ENCODE measurements at regions not wholly inside any gene's neighbourhood (a gene's known extent, or its start where the extent isn't known, plus 50 kb on each side); places are given as distances from the start of the nearest gene placed in this dataset.

DNA sequence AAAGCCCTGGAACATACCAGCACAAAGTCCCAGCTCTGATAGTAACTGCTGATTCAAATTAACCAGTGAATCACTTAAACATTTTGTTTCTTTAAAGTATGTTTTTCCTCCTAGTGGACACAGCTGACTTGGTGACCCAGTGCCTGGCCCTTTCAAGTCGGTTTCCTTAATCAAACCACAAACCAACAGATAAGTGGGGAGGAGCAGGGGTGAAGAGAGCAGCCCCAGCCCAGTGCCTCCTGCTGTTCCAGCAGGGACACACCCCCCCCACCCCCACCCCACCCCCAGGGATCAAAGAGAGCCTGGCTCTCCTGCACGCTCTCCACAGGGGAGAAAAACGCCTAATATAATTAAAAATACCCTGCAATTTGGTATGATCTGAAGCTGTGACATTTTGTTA lies 55.4 kb upstream of the TBXT start:
- TF ChIP-seq, protein P1, sequence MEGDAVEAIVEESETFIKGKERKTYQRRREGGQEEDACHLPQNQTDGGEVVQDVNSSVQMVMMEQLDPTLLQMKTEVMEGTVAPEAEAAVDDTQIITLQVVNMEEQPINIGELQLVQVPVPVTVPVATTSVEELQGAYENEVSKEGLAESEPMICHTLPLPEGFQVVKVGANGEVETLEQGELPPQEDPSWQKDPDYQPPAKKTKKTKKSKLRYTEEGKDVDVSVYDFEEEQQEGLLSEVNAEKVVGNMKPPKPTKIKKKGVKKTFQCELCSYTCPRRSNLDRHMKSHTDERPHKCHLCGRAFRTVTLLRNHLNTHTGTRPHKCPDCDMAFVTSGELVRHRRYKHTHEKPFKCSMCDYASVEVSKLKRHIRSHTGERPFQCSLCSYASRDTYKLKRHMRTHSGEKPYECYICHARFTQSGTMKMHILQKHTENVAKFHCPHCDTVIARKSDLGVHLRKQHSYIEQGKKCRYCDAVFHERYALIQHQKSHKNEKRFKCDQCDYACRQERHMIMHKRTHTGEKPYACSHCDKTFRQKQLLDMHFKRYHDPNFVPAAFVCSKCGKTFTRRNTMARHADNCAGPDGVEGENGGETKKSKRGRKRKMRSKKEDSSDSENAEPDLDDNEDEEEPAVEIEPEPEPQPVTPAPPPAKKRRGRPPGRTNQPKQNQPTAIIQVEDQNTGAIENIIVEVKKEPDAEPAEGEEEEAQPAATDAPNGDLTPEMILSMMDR (IDR thresholded peaks at IDR 0.05; ENCODE audit: unreplicated experiment): no peak
- H3K4me3 Mint-ChIP-seq: no peak overlapping the region
- H3K27ac Mint-ChIP-seq: no peak overlapping the region
- no peak for DNase-seq (ENCODE audit: low spot score in 2 of 2, unreplicated experiment in 2 of 2)
- no peaks in the 10 kb centered on the region for H3K4me1 Mint-ChIP-seq
- H3K9me3 Mint-ChIP-seq: no peaks in the 10 kb centered on the region
- peaks cover 53% of the 10 kb centered on the region for H3K27me3 Mint-ChIP-seq (ENCODE audit: low read depth)
- no peaks in the 10 kb centered on the region for H3K36me3 Mint-ChIP-seq

DNA sequence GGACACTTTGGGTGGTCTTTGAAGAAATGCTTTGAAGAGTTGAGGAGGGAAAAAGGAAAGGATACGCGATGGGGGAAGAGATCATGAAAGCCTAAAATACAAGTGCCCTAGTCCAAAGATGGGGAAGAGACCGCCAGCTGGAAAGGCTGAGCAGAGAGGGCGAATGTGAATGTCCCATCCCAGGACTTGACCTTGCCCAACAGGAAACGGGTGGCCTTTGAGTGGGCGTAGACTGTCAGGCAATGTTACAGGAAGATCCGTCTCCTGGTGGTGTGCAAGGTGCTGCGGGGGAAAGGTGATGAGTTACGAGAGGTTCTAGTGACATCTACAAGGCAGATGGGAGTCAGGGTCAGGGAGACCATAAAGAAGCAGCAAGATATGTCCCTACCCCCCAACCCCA lies 55.0 kb upstream of the TBXT start:
- H3K4me1 Mint-ChIP-seq: no peaks in the 10 kb centered on the region
- H3K36me3 Mint-ChIP-seq: no peaks in the 10 kb centered on the region
- H3K27me3 Mint-ChIP-seq (ENCODE audit: low read depth): peaks cover 50% of the 10 kb centered on the region
- H3K4me3 Mint-ChIP-seq: no peak overlapping the region
- no peak for DNase-seq (ENCODE audit: low spot score in 2 of 2, unreplicated experiment in 2 of 2)
- H3K9me3 Mint-ChIP-seq: no peaks in the 10 kb centered on the region
- no peak overlapping the region for H3K27ac Mint-ChIP-seq
- TF ChIP-seq, protein P1 (IDR thresholded peaks at IDR 0.05; ENCODE audit: unreplicated experiment): no peak

DNA sequence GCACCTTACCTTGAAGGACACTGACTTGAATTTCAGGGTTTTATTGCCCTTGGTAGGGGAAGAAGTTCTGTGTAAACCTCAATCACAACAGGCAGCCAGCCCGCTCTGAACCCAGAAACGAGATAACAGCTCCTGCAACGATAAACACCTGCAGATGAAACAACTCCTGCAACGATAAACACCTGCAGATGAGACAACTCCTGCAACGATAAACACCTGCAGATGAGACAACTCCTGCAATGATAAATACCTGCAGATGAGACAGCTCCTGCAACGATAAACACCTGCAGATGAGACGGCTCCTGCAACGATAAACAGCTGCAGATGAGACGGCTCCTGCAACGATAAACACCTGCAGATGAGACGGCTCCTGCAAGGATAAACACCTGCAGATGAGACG lies 54.0 kb upstream of the TBXT start:
- TF ChIP-seq, protein P1 (IDR thresholded peaks at IDR 0.05; ENCODE audit: unreplicated experiment): no peak
- no peak for DNase-seq (ENCODE audit: low spot score in 2 of 2, unreplicated experiment in 2 of 2)
- H3K27me3 Mint-ChIP-seq (ENCODE audit: low read depth): peaks cover 45% of the 10 kb centered on the region
- H3K9me3 Mint-ChIP-seq: no peaks in the 10 kb centered on the region
- H3K4me1 Mint-ChIP-seq: no peaks in the 10 kb centered on the region
- no peak overlapping the region for H3K4me3 Mint-ChIP-seq
- no peaks in the 10 kb centered on the region for H3K36me3 Mint-ChIP-seq
- no peak overlapping the region for H3K27ac Mint-ChIP-seq

DNA sequence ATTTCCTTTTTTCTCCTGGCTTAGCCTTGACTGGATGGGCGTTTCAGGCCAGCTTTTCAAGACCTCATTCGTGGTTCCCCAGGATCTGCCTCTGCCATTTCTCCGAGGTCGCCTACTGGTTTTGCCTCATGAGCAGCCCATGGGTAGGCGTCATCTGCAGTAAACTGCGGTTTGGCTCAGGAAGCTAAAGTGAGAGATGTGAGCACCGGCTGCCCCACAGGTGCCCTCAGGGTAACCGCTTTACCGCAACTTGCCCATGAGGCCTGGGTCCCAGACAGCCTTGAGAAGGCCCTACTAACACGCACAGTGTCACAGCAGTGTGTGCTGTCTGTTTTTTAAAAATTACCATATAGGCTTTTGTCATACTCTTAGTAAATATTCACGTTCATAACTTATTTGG lies 53.4 kb upstream of the TBXT start:
- H3K27me3 Mint-ChIP-seq (ENCODE audit: low read depth): peaks cover 40% of the 10 kb centered on the region
- no peaks in the 10 kb centered on the region for H3K36me3 Mint-ChIP-seq
- no peaks in the 10 kb centered on the region for H3K9me3 Mint-ChIP-seq
- no peak overlapping the region for H3K27ac Mint-ChIP-seq
- TF ChIP-seq, protein P1 (IDR thresholded peaks at IDR 0.05; ENCODE audit: unreplicated experiment): no peak
- no peak overlapping the region for H3K4me3 Mint-ChIP-seq
- DNase-seq (ENCODE audit: low spot score in 2 of 2, unreplicated experiment in 2 of 2): no peak
- no peaks in the 10 kb centered on the region for H3K4me1 Mint-ChIP-seq

All from mesothelial cell of epicardium (in vitro differentiated cells).